Endothelial cell of umbilical vein (primary cell): ENCODE measurements at regions not wholly inside any gene's neighbourhood (a gene's known extent, or its start where the extent isn't known, plus 50 kb on each side); places are given as distances from the start of the nearest gene placed in this dataset.

Source experiments
- BruUV-seq: library from RNA; stranded (reverse); fragments of 400-500 nt; replicated peaks from 2 replicates; lab custom pipeline; 2021; lab: Mats Ljungman, UMichigan
- CTCF ChIA-PET: fragments of 300-600, 350-600 bp; sonication (Branson Sonifier 250); formaldehyde crosslinking; loops from one replicate; lab custom pipeline; 2021; ENCODE audit warnings: antibody characterized with exemption, inconsistent platforms; lab: Charles Lee
- POLR2A ChIA-PET: fragments of 300-600, 350-600 bp; sonication (Branson Sonifier 250); formaldehyde crosslinking; loops from one replicate; lab custom pipeline; 2021; ENCODE audit warnings: antibody characterized with exemption, inconsistent platforms; lab: Charles Lee
- DNase-seq: peaks from one replicate; pipeline ENCODE4 v3.0.0-alpha.2; 2011; ENCODE audit warnings: low read depth, low spot score
- FAIRE-seq: peaks from 2 replicates; lab custom pipeline; 2011; peaks lifted over from hg19 to GRCh38; lab: Jason Lieb, UNC
- H2AFZ ChIP-seq: 2 replicates; pipeline ENCODE4 v1.6.0; 2012; ENCODE audit warnings: low read depth, low read length, control low read depth, inconsistent platforms
- H3K27ac ChIP-seq: 2 replicates; pipeline ENCODE4 v1.5.1; 2011; ENCODE audit warnings: low read depth, mild to moderate bottlenecking, control low read depth, low read length, moderate library complexity; ENCODE audit not compliant: insufficient read depth
- H3K27me3 ChIP-seq, 2 experiments: 2 replicates each; pipeline versions ENCODE4 v1.6.0 to v1.6.1; 2011; ENCODE audit warnings: low read length in 2 of 2, mixed read lengths in 1 of 2; ENCODE audit not compliant: control insufficient read depth in 2 of 2, insufficient read depth in 2 of 2
- H3K36me3 ChIP-seq, 2 experiments: 2 replicates in 1 of 2; 3 replicates in 1 of 2; pipeline ENCODE4 v1.5.1; 2011; ENCODE audit warnings: low read length in 2 of 2, mild to moderate bottlenecking in 1 of 2, moderate library complexity in 1 of 2; ENCODE audit not compliant: control insufficient read depth in 2 of 2, insufficient read depth in 2 of 2; ENCODE audit errors: extremely low read depth in 1 of 2
- H3K4me1 ChIP-seq: 3 replicates; pipeline ENCODE4 v1.5.1; 2011; ENCODE audit warnings: mild to moderate bottlenecking, low read length; ENCODE audit not compliant: control insufficient read depth, insufficient read depth; ENCODE audit errors: extremely low read depth
- H3K4me2 ChIP-seq: 2 replicates; pipeline ENCODE4 v1.6.1; 2011; ENCODE audit warnings: low read length, control low read depth, mixed read lengths; ENCODE audit not compliant: insufficient read depth
- H3K4me3 ChIP-seq, 3 experiments: fragments of 200-600 bp in 1 of 3; sonication (generic), shearing (Covaris generic) in 1 of 3; replicated peaks in 1 of 3; 2 replicates each; pipeline ENCODE4 v1.5.1; 2011 to 2016; ENCODE audit warnings: control low read depth in 3 of 3, low read length in 3 of 3, mild to moderate bottlenecking in 2 of 3, inconsistent platforms in 1 of 3, low read depth in 1 of 3, moderate library complexity in 1 of 3; ENCODE audit not compliant: insufficient read depth in 1 of 3
- H3K79me2 ChIP-seq: 2 replicates; pipeline ENCODE4 v1.6.0; 2012; ENCODE audit warnings: low read length, inconsistent platforms; ENCODE audit not compliant: control insufficient read depth, insufficient read depth
- H3K9ac ChIP-seq: replicated peaks from 2 replicates; pipeline ENCODE3; 2011; ENCODE audit warnings: low read length, control low read depth; ENCODE audit not compliant: insufficient read depth; ENCODE audit errors: extremely low read depth
- H3K9me1 ChIP-seq: replicated peaks from 3 replicates; pipeline ENCODE4 v1.6.0; 2011; ENCODE audit warnings: mild to moderate bottlenecking, low read length; ENCODE audit not compliant: control insufficient read depth, insufficient read depth; ENCODE audit errors: extremely low read depth
- H3K9me3 ChIP-seq: replicated peaks from 2 replicates; pipeline ENCODE4 v1.5.1; 2012; ENCODE audit warnings: low read length, inconsistent platforms; ENCODE audit not compliant: control insufficient read depth, insufficient read depth
- H4K20me1 ChIP-seq: replicated peaks from 2 replicates; pipeline ENCODE3; 2011; ENCODE audit warnings: mild to moderate bottlenecking, low read length; ENCODE audit not compliant: control insufficient read depth, insufficient read depth; ENCODE audit errors: extremely low read depth
- CTCF ChIP-seq, 2 donors: IDR thresholded peaks; 1 replicate in 1 of 2; 2 replicates in 1 of 2; pipeline ENCODE4 v1.5.1; 2011; ENCODE audit warnings: low read length in 2 of 2, mild to moderate bottlenecking in 2 of 2, moderate library complexity in 2 of 2, control low read depth in 1 of 2, inconsistent platforms in 1 of 2, low read depth in 1 of 2; ENCODE audit not compliant: insufficient read depth in 1 of 2; ENCODE audit errors: extremely low read depth in 1 of 2
- EZH2 ChIP-seq: IDR thresholded peaks from 2 replicates; pipeline ENCODE4 v1.6.1; 2012; ENCODE audit warnings: borderline replicate concordance, low read depth, mild to moderate bottlenecking, moderate library complexity, low read length, inconsistent platforms; ENCODE audit not compliant: severe bottlenecking
- FOS ChIP-seq: IDR thresholded peaks from 2 replicates; pipeline ENCODE4 v1.6.1; 2011; ENCODE audit warnings: mild to moderate bottlenecking, low read length, moderate library complexity, borderline replicate concordance; ENCODE audit not compliant: insufficient read depth
- GATA2 ChIP-seq: IDR thresholded peaks from 2 replicates; pipeline ENCODE4 v1.7.0; 2011; ENCODE audit warnings: low read depth, mild to moderate bottlenecking, moderate library complexity, mixed read lengths, low read length; ENCODE audit not compliant: insufficient read length, insufficient read depth
- JUN ChIP-seq: IDR thresholded peaks from 2 replicates; pipeline ENCODE4 v1.6.1; 2011; ENCODE audit warnings: borderline replicate concordance, low read depth; ENCODE audit not compliant: insufficient read length, insufficient read depth
- MAX ChIP-seq: IDR thresholded peaks from 2 replicates; pipeline ENCODE4 v1.6.1; 2011; ENCODE audit not compliant: insufficient read depth, insufficient read length
- MYC ChIP-seq: IDR thresholded peaks from one replicate; pipeline ENCODE4 v1.6.1; 2011; ENCODE audit warnings: mild to moderate bottlenecking, low read depth, low read length
- POLR2A ChIP-seq: IDR thresholded peaks from 2 replicates; pipeline ENCODE4 v1.6.1; 2012; ENCODE audit warnings: low read depth, mild to moderate bottlenecking, control low read depth, low read length
- POLR2AphosphoS5 ChIP-seq: IDR thresholded peaks from 2 replicates; pipeline ENCODE4 v1.6.1; 2012; ENCODE audit warnings: low read depth, mild to moderate bottlenecking, control low read depth, low read length, moderate library complexity; ENCODE audit not compliant: insufficient read depth
- dilution Hi-C: fragments of 300-500 bp; cut with MboI; formaldehyde crosslinking; loops from one replicate; pipeline ENCODE4 v1.15.0; 2019; ENCODE audit warnings: low sequenced_read_pairs; ENCODE audit not compliant: extremely low pct_ligation_motif_present
- intact Hi-C: fragments of 100-400 bp; cut with micrococcal nuclease; formaldehyde crosslinking; loops from one replicate; pipeline ENCODE4 v1.10.0; 2022

- POLR2A ChIA-PET, result no interaction called here
- Histone ChIP-seq H3K79me2 (no peaks in the 10 kb centered on the region), H3K9me1 (no peaks in the 10 kb centered on the region), H4K20me1 (no peaks in the 10 kb centered on the region), H3K9me3 (no peaks in the 10 kb centered on the region), H3K27me3 (no peaks in the 10 kb centered on the region), H3K4me3 (no peak overlapping the region), H2AFZ (no peak overlapping the region), H3K4me2 (no peak overlapping the region), H3K4me1 (peaks cover 23% of the 10 kb centered on the region), H3K9ac (no peak overlapping the region), H3K27ac (no peak overlapping the region), H3K36me3 (no peaks in the 10 kb centered on the region)
- intact Hi-C loops (no loop called here), dilution Hi-C loops (no loop called here)
- DNase-seq, result no peak
- TF ChIP-seq POLR2A (no peak), EZH2 (no peak), MAX (no peak), FOS (no peak), POLR2AphosphoS5 (no peak), JUN (no peak), MYC (no peak), GATA2 (no peak), CTCF (IDR thresholded peaks at IDR 0.05; ENCODE audit: extremely low read depth in 1 of 2, insufficient read depth in 1 of 2, low read depth in 1 of 2, low read length in 2 of 2) (no peak)
- CTCF ChIA-PET, result no interaction called here
- FAIRE-seq, result no peak
- BruUV-seq, result no TSS peak
Observed at GRCh38 chr18:61946449-61946848, 53.6 kb upstream of the RNF152 start.
